Astrocyte (in vitro differentiated cells and primary cell): ENCODE measurements at regions not wholly inside any gene's neighbourhood (a gene's known extent, or its start where the extent isn't known, plus 50 kb on each side); places are given as distances from the start of the nearest gene placed in this dataset.

ENCODE experiments used
- DNase-seq: peaks from one replicate; pipeline ENCODE4 v3.0.0-alpha.2; 2010; ENCODE audit warnings: low read depth
- FAIRE-seq: peaks from 2 replicates; lab custom pipeline; 2011; peaks lifted over from hg19 to GRCh38; lab: Jason Lieb, UNC
- H2AFZ ChIP-seq: 2 replicates; pipeline ENCODE4 v1.6.0; 2012; ENCODE audit warnings: low read depth, low read length, inconsistent platforms
- H3K27ac ChIP-seq: 2 replicates; pipeline ENCODE4 v1.5.1; 2011; ENCODE audit warnings: low read depth, low read length, inconsistent platforms
- H3K27me3 ChIP-seq: 2 replicates; pipeline ENCODE4 v1.6.0; 2011; ENCODE audit warnings: low read length, inconsistent platforms; ENCODE audit not compliant: insufficient read depth
- H3K36me3 ChIP-seq: 2 replicates; pipeline ENCODE4 v1.5.1; 2011; ENCODE audit warnings: low read length, inconsistent platforms; ENCODE audit not compliant: insufficient read depth
- H3K4me1 ChIP-seq: 2 replicates; pipeline ENCODE4 v1.5.1; 2011; ENCODE audit warnings: low read length, inconsistent platforms; ENCODE audit not compliant: insufficient read depth
- H3K4me2 ChIP-seq: 2 replicates; pipeline ENCODE4 v1.6.0; 2012; ENCODE audit warnings: low read length, inconsistent platforms
- H3K4me3 ChIP-seq: 2 replicates; pipeline ENCODE4 v1.5.1; 2011; ENCODE audit warnings: low read depth, mild to moderate bottlenecking, low read length, inconsistent platforms; ENCODE audit not compliant: insufficient read depth
- H3K79me2 ChIP-seq: 2 replicates; pipeline ENCODE4 v1.6.0; 2012; ENCODE audit warnings: mild to moderate bottlenecking, low read length, inconsistent platforms; ENCODE audit not compliant: insufficient read depth
- H3K9ac ChIP-seq: 2 replicates; pipeline ENCODE4 v1.6.0; 2012; ENCODE audit warnings: mild to moderate bottlenecking, low read length, inconsistent platforms
- H3K9me3 ChIP-seq: 2 replicates; pipeline ENCODE4 v1.5.1; 2012; ENCODE audit warnings: low read depth, mild to moderate bottlenecking, low read length, inconsistent platforms; ENCODE audit not compliant: insufficient read depth
- H4K20me1 ChIP-seq: 2 replicates; pipeline ENCODE4 v1.6.0; 2012; ENCODE audit warnings: low read length, inconsistent platforms; ENCODE audit not compliant: insufficient read depth
- H3K27ac Mint-ChIP-seq: one replicate; pipeline ENCODE4 v1.8.0; 2021; ENCODE audit warnings: mild to moderate bottlenecking, mixed read lengths; ENCODE audit not compliant: unreplicated experiment
- H3K27me3 Mint-ChIP-seq: one replicate; pipeline ENCODE4 v1.8.0; 2021; ENCODE audit warnings: low read depth, mixed read lengths; ENCODE audit not compliant: unreplicated experiment
- H3K36me3 Mint-ChIP-seq: one replicate; pipeline ENCODE4 v1.8.0; 2021; ENCODE audit warnings: low read depth, mixed read lengths; ENCODE audit not compliant: unreplicated experiment
- H3K4me1 Mint-ChIP-seq: one replicate; pipeline ENCODE4 v1.8.0; 2021; ENCODE audit warnings: low read depth, mixed read lengths; ENCODE audit not compliant: unreplicated experiment
- H3K4me3 Mint-ChIP-seq: one replicate; pipeline ENCODE4 v1.8.0; 2021; ENCODE audit warnings: mild to moderate bottlenecking, moderate library complexity, mixed read lengths; ENCODE audit not compliant: unreplicated experiment
- H3K9me3 Mint-ChIP-seq: one replicate; pipeline ENCODE4 v1.8.0; 2021; ENCODE audit warnings: mild to moderate bottlenecking, mixed read lengths; ENCODE audit not compliant: unreplicated experiment
- CTCF ChIP-seq: IDR thresholded peaks from 2 replicates; pipeline ENCODE4 v1.5.1; 2011; ENCODE audit warnings: low read depth, mild to moderate bottlenecking, inconsistent platforms, low read length, moderate library complexity; ENCODE audit not compliant: insufficient read depth
- EZH2 ChIP-seq: IDR thresholded peaks from 2 replicates; pipeline ENCODE4 v1.6.1; 2012; ENCODE audit warnings: mild to moderate bottlenecking, low read length, inconsistent platforms; ENCODE audit not compliant: insufficient read depth

GRCh38 chr5:79893976-79894375 is 97.1 kb downstream of the MTX3 start:
- no peak for DNase-seq
- Histone ChIP-seq H3K4me2 (no peak overlapping the region), H3K4me3 (no peak overlapping the region), H3K27me3 (peaks cover 3% of the 10 kb centered on the region), H3K9ac (no peak overlapping the region), H3K27ac (no peak overlapping the region), H3K36me3 (no peaks in the 10 kb centered on the region), H3K79me2 (no peaks in the 10 kb centered on the region), H3K9me3 (no peaks in the 10 kb centered on the region), H2AFZ (no peak overlapping the region), H4K20me1 (no peaks in the 10 kb centered on the region), H3K4me1 (no peaks in the 10 kb centered on the region)
- H3K4me3 Mint-ChIP-seq: no peak overlapping the region
- TF ChIP-seq EZH2: no peak
- TF ChIP-seq CTCF: no peak
- H3K27ac Mint-ChIP-seq: no peak overlapping the region
- H3K36me3 Mint-ChIP-seq: no peaks in the 10 kb centered on the region
- H3K4me1 Mint-ChIP-seq: peaks cover 4% of the 10 kb centered on the region
- no peaks in the 10 kb centered on the region for H3K9me3 Mint-ChIP-seq
- FAIRE-seq: no peak
- H3K27me3 Mint-ChIP-seq: no peaks in the 10 kb centered on the region

DNA sequence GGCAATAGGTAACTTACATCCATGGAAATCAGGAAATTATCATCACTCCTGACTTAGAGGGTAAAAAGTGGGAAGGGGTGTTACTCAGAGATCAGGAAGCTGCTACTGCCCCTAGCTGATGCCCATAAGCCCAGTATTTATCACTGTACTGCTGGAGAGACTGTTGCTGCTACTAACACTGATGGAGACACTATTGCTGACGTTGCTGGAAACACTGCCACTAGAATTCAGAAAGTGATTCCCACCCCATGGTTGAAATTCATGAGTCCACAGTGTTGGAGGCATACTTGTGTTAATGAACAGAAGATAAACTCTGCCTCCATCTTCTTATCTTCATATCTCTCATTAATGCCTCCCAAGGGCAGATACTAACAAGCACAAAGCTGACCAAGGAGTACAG is 97.6 kb downstream of the MTX3 start:
- Histone ChIP-seq H3K27ac (no peak overlapping the region), H3K4me3 (no peak overlapping the region), H3K36me3 (no peaks in the 10 kb centered on the region), H3K79me2 (no peaks in the 10 kb centered on the region), H3K4me2 (no peak overlapping the region), H3K4me1 (no peaks in the 10 kb centered on the region), H3K9ac (no peak overlapping the region), H2AFZ (no peak overlapping the region), H3K27me3 (peaks cover 3% of the 10 kb centered on the region), H3K9me3 (no peaks in the 10 kb centered on the region), H4K20me1 (no peaks in the 10 kb centered on the region)
- Mint-ChIP-seq H3K27ac (no peak overlapping the region), H3K4me1 (peaks cover under 1% of the 10 kb centered on the region), H3K27me3 (no peaks in the 10 kb centered on the region), H3K4me3 (no peak overlapping the region), H3K36me3 (no peaks in the 10 kb centered on the region), H3K9me3 (no peaks in the 10 kb centered on the region)
- no peak for TF ChIP-seq EZH2
- TF ChIP-seq CTCF: no peak
- DNase-seq: no peak
- no peak for FAIRE-seq

GRCh38 chr5:79890930-79891249 is 100.2 kb downstream of the MTX3 start:
- no peak overlapping the region for H3K4me3 Mint-ChIP-seq
- no peak overlapping the region for H3K27ac Mint-ChIP-seq
- H3K79me2 ChIP-seq: no peaks in the 10 kb centered on the region
- peaks cover 3% of the 10 kb centered on the region for H3K27me3 ChIP-seq
- H3K27me3 Mint-ChIP-seq: no peaks in the 10 kb centered on the region
- no peak overlapping the region for H2AFZ ChIP-seq
- peaks cover 3% of the 10 kb centered on the region for H3K9me3 Mint-ChIP-seq
- no peaks in the 10 kb centered on the region for H3K36me3 Mint-ChIP-seq
- H3K4me1 ChIP-seq: no peaks in the 10 kb centered on the region
- H3K4me3 ChIP-seq: no peak overlapping the region
- H3K9me3 ChIP-seq: no peaks in the 10 kb centered on the region
- DNase-seq: no peak
- no peaks in the 10 kb centered on the region for H3K36me3 ChIP-seq
- H3K9ac ChIP-seq: no peak overlapping the region
- no peak for FAIRE-seq
- H3K27ac ChIP-seq: no peak overlapping the region
- H3K4me2 ChIP-seq: no peak overlapping the region
- H3K4me1 Mint-ChIP-seq: no peaks in the 10 kb centered on the region
- TF ChIP-seq CTCF: no peak
- TF ChIP-seq EZH2: no peak
- H4K20me1 ChIP-seq: no peaks in the 10 kb centered on the region
